ENCODE measurements at regions not wholly inside any gene's neighbourhood (a gene's known extent, or its start where the extent isn't known, plus 50 kb on each side); places are given as distances from the start of the nearest gene placed in this dataset.

DNA sequence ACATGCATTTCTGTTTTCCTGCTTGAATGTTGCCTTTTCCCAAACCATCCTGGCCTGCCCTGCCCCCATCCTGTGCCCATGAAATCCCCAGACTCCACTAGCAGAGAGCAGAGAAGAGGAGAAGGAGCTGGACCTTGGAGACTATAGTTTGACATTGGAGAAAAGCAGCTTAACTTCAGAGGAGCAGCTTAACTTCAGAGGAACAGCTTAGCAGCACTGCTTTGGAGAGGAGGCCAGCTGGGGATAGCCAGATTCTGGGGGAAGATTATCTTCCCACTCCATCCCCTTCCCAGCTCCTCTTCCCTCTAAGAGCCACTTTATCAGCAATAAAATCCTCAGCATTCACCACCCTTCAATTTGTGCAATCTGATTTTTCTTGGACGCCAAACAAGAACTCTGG lies 443.0 kb downstream of the PCDH10 start:
- Histone ChIP-seq H3K27ac (replicated peaks; ENCODE audit: low read length) (no peak overlapping the region), H2BK120ac (ENCODE audit: low read depth, low read length) (no peak overlapping the region), H3K4me3 (ENCODE audit: low read length in 2 of 2) (no peak overlapping the region), H3K27me3 (ENCODE audit: control insufficient read depth in 3 of 3, insufficient read depth in 3 of 3, low read depth in 1 of 3, low read length in 3 of 3) (no peaks in the 10 kb centered on the region), H3K23ac (ENCODE audit: low read depth, low read length, poor library complexity) (no peak overlapping the region), H3K9me3 (replicated peaks in 1 of 2; ENCODE audit: control insufficient read depth in 2 of 2, insufficient read depth in 1 of 2, low read depth in 1 of 2, low read length in 2 of 2) (no peaks in the 10 kb centered on the region), H3K18ac (ENCODE audit: low read length) (no peak overlapping the region), H3K36me3 (replicated peaks in 1 of 2; ENCODE audit: control insufficient read depth in 2 of 2, insufficient read depth in 2 of 2, low read length in 2 of 2) (no peaks in the 10 kb centered on the region), H3K4me2 (ENCODE audit: insufficient read depth, low read length, poor library complexity, severe bottlenecking) (no peak overlapping the region), H4K91ac (ENCODE audit: low read depth, low read length, poor library complexity) (no peak overlapping the region), H3K79me1 (ENCODE audit: low read depth, low read length) (no peaks in the 10 kb centered on the region), H4K8ac (ENCODE audit: low read depth, low read length) (no peak overlapping the region), H3K4me1 (ENCODE audit: control insufficient read depth in 2 of 2, insufficient read depth in 1 of 2, low read depth in 1 of 2, low read length in 2 of 2) (no peaks in the 10 kb centered on the region), H3K4ac (ENCODE audit: low read length) (no peak overlapping the region), H2BK12ac (ENCODE audit: low read length) (no peak overlapping the region), H3K14ac (ENCODE audit: low read length) (no peak overlapping the region), H2AFZ (ENCODE audit: low read length) (peak overlapping the region; percentile 68), H2BK15ac (ENCODE audit: low read length) (no peak overlapping the region), H2AK5ac (ENCODE audit: low read depth, low read length) (no peak overlapping the region), H3K9ac (ENCODE audit: low read depth, low read length, poor library complexity) (no peak overlapping the region), H2BK5ac (ENCODE audit: low read length) (no peak overlapping the region)
- no peak for DNase-seq (ENCODE audit: low spot score)
- no CpG with 5 or more reads among the region's 1 CpG for WGBS, 2 donors (ENCODE audit: extremely low coverage in 2 of 2, insufficient read length in 2 of 2, insufficient replicate concordance in 1 of 2)

- Histone ChIP-seq H3K4me2 (ENCODE audit: insufficient read depth, low read length, poor library complexity, severe bottlenecking) (no peak overlapping the region), H2BK12ac (ENCODE audit: low read length) (no peak overlapping the region), H2BK120ac (ENCODE audit: low read depth, low read length) (no peak overlapping the region), H2AFZ (ENCODE audit: low read length) (no peak overlapping the region), H3K23ac (ENCODE audit: low read depth, low read length, poor library complexity) (no peak overlapping the region), H3K27ac (replicated peaks; ENCODE audit: low read length) (no peak overlapping the region), H4K8ac (ENCODE audit: low read depth, low read length) (no peak overlapping the region), H3K36me3 (replicated peaks in 1 of 2; ENCODE audit: control insufficient read depth in 2 of 2, insufficient read depth in 2 of 2, low read length in 2 of 2) (no peaks in the 10 kb centered on the region), H2BK15ac (ENCODE audit: low read length) (no peak overlapping the region), H3K27me3 (ENCODE audit: control insufficient read depth in 3 of 3, insufficient read depth in 3 of 3, low read depth in 1 of 3, low read length in 3 of 3) (no peaks in the 10 kb centered on the region), H3K4ac (ENCODE audit: low read length) (no peak overlapping the region), H3K14ac (ENCODE audit: low read length) (no peak overlapping the region), H3K79me1 (ENCODE audit: low read depth, low read length) (no peaks in the 10 kb centered on the region), H2BK5ac (ENCODE audit: low read length) (no peak overlapping the region), H3K4me1 (ENCODE audit: control insufficient read depth in 2 of 2, insufficient read depth in 1 of 2, low read depth in 1 of 2, low read length in 2 of 2) (no peaks in the 10 kb centered on the region), H2AK5ac (ENCODE audit: low read depth, low read length) (no peak overlapping the region), H4K91ac (ENCODE audit: low read depth, low read length, poor library complexity) (no peak overlapping the region), H3K9me3 (replicated peaks in 1 of 2; ENCODE audit: control insufficient read depth in 2 of 2, insufficient read depth in 1 of 2, low read depth in 1 of 2, low read length in 2 of 2) (peaks cover 3 to 4% of the 10 kb centered on the region in 2 donors), H3K9ac (ENCODE audit: low read depth, low read length, poor library complexity) (no peak overlapping the region), H3K18ac (ENCODE audit: low read length) (no peak overlapping the region), H3K4me3 (ENCODE audit: low read length in 2 of 2) (no peak overlapping the region)
- DNase-seq (ENCODE audit: low spot score): no peak
- no CpG with 5 or more reads among the region's 2 CpGs for WGBS, 2 donors (ENCODE audit: extremely low coverage in 2 of 2, insufficient read length in 2 of 2, insufficient replicate concordance in 1 of 2)
These were observed 439.2 kb downstream of the PCDH10 start for GRCh38 chr4:133588306-133588705.

GRCh38 chr4:133585323-133585722 lies 436.2 kb downstream of the PCDH10 start:
- Histone ChIP-seq H3K79me1 (ENCODE audit: low read depth, low read length) (no peaks in the 10 kb centered on the region), H2AK5ac (ENCODE audit: low read depth, low read length) (no peak overlapping the region), H3K4ac (ENCODE audit: low read length) (no peak overlapping the region), H2BK12ac (ENCODE audit: low read length) (no peak overlapping the region), H3K4me2 (ENCODE audit: insufficient read depth, low read length, poor library complexity, severe bottlenecking) (no peak overlapping the region), H3K9ac (ENCODE audit: low read depth, low read length, poor library complexity) (no peak overlapping the region), H2BK5ac (ENCODE audit: low read length) (no peak overlapping the region), H3K4me3 (ENCODE audit: low read length in 2 of 2) (no peak overlapping the region), H3K14ac (ENCODE audit: low read length) (no peak overlapping the region), H3K9me3 (replicated peaks in 1 of 2; ENCODE audit: control insufficient read depth in 2 of 2, insufficient read depth in 1 of 2, low read depth in 1 of 2, low read length in 2 of 2) (peaks cover 3 to 4% of the 10 kb centered on the region in 2 donors), H3K18ac (ENCODE audit: low read length) (no peak overlapping the region), H3K36me3 (replicated peaks in 1 of 2; ENCODE audit: control insufficient read depth in 2 of 2, insufficient read depth in 2 of 2, low read length in 2 of 2) (no peaks in the 10 kb centered on the region), H2BK120ac (ENCODE audit: low read depth, low read length) (no peak overlapping the region), H3K23ac (ENCODE audit: low read depth, low read length, poor library complexity) (no peak overlapping the region), H3K4me1 (ENCODE audit: control insufficient read depth in 2 of 2, insufficient read depth in 1 of 2, low read depth in 1 of 2, low read length in 2 of 2) (no peaks in the 10 kb centered on the region), H2BK15ac (ENCODE audit: low read length) (no peak overlapping the region), H2AFZ (ENCODE audit: low read length) (no peak overlapping the region), H3K27ac (replicated peaks; ENCODE audit: low read length) (no peak overlapping the region), H4K8ac (ENCODE audit: low read depth, low read length) (no peak overlapping the region), H4K91ac (ENCODE audit: low read depth, low read length, poor library complexity) (no peak overlapping the region), H3K27me3 (ENCODE audit: control insufficient read depth in 3 of 3, insufficient read depth in 3 of 3, low read depth in 1 of 3, low read length in 3 of 3) (no peaks in the 10 kb centered on the region)
- no CpG with 5 or more reads among the region's 8 CpGs for WGBS, 2 donors (ENCODE audit: extremely low coverage in 2 of 2, insufficient read length in 2 of 2, insufficient replicate concordance in 1 of 2)
- DNase-seq (ENCODE audit: low spot score): no peak

DNA sequence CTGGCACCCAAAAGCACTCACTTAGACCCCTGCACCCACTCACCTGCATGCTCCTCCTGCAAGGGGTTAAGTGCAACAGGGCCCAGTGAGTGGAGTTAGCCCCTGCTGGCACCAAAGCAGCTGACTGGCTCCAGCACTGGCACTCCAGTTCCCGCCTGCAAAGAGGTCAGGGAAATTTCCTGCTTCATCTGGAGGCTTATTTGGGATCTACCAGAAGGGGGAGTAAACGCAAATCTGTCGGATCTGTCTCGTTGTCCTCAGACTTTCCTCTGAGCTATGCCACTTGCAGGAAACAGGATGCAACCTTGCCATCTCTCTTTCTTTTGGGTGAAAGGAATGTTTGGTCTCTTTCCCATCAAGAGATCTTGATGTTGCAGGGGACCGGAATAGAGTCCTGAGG lies 435.6 kb downstream of the PCDH10 start:
- no CpG with 5 or more reads among the region's 5 CpGs for WGBS, 2 donors (ENCODE audit: extremely low coverage in 2 of 2, insufficient read length in 2 of 2, insufficient replicate concordance in 1 of 2)

More for the DNA sequence above, 435.6 kb downstream of the PCDH10 start:
- Histone ChIP-seq H3K9me3 (replicated peaks in 1 of 2; ENCODE audit: control insufficient read depth in 2 of 2, insufficient read depth in 1 of 2, low read depth in 1 of 2, low read length in 2 of 2) (peaks cover 3 to 4% of the 10 kb centered on the region in 2 donors), H3K27ac (replicated peaks; ENCODE audit: low read length) (no peak overlapping the region), H3K9ac (ENCODE audit: low read depth, low read length, poor library complexity) (no peak overlapping the region), H3K18ac (ENCODE audit: low read length) (no peak overlapping the region), H2BK120ac (ENCODE audit: low read depth, low read length) (no peak overlapping the region), H3K4me1 (ENCODE audit: control insufficient read depth in 2 of 2, insufficient read depth in 1 of 2, low read depth in 1 of 2, low read length in 2 of 2) (no peaks in the 10 kb centered on the region), H4K8ac (ENCODE audit: low read depth, low read length) (no peak overlapping the region), H3K79me1 (ENCODE audit: low read depth, low read length) (no peaks in the 10 kb centered on the region), H3K23ac (ENCODE audit: low read depth, low read length, poor library complexity) (no peak overlapping the region), H2BK5ac (ENCODE audit: low read length) (no peak overlapping the region), H2AK5ac (ENCODE audit: low read depth, low read length) (no peak overlapping the region), H3K4me3 (ENCODE audit: low read length in 2 of 2) (no peak overlapping the region), H4K91ac (ENCODE audit: low read depth, low read length, poor library complexity) (no peak overlapping the region), H2BK12ac (ENCODE audit: low read length) (no peak overlapping the region), H2AFZ (ENCODE audit: low read length) (no peak overlapping the region), H3K36me3 (replicated peaks in 1 of 2; ENCODE audit: control insufficient read depth in 2 of 2, insufficient read depth in 2 of 2, low read length in 2 of 2) (no peaks in the 10 kb centered on the region), H3K4ac (ENCODE audit: low read length) (no peak overlapping the region), H3K14ac (ENCODE audit: low read length) (no peak overlapping the region), H3K27me3 (ENCODE audit: control insufficient read depth in 3 of 3, insufficient read depth in 3 of 3, low read depth in 1 of 3, low read length in 3 of 3) (no peaks in the 10 kb centered on the region), H3K4me2 (ENCODE audit: insufficient read depth, low read length, poor library complexity, severe bottlenecking) (no peak overlapping the region), H2BK15ac (ENCODE audit: low read length) (no peak overlapping the region)
- DNase-seq (ENCODE audit: low spot score): no peak
